HepG2 (cell line): ENCODE measurements at regions not wholly inside any gene's neighbourhood (a gene's known extent, or its start where the extent isn't known, plus 50 kb on each side); places are given as distances from the start of the nearest gene placed in this dataset.

Experiments used
- ATAC-seq: fragments of 200-7000 bp; cut with Tn5 transposase; 3 replicates; pipeline ENCODE4 v1.9.1; 2020; ENCODE audit warnings: mild to moderate bottlenecking, moderate library complexity
- BruUV-seq: library from RNA; stranded (reverse); fragments of 400-500 nt; replicated peaks from 2 replicates; lab custom pipeline; 2021; lab: Mats Ljungman, UMichigan
- CTCF ChIA-PET: fragments of 300-600 bp; formaldehyde crosslinking; extraction: SDS; loops from one replicate; lab custom pipeline; 2021; ENCODE audit warnings: low total read pairs, inconsistent platforms, low intra/inter-chr PET ratio; lab: Yijun Ruan, JAX
- POLR2A ChIA-PET: fragments of 350-600 bp; sonication (Branson Sonifier 250); formaldehyde crosslinking; loops from one replicate; lab custom pipeline; 2020; ENCODE audit warnings: antibody characterized with exemption, inconsistent platforms; lab: Yijun Ruan, JAX
- DNase-seq: peaks from one replicate; pipeline ENCODE4 v3.0.0-alpha.2; 2015; ENCODE audit warnings: low spot score
- FAIRE-seq: peaks from 3 replicates; lab custom pipeline; 2011; peaks lifted over from hg19 to GRCh38; lab: Jason Lieb, UNC
- H2AFZ ChIP-seq: one replicate; pipeline ENCODE4 v1.6.1; 2011; ENCODE audit warnings: low read length, inconsistent platforms
- H3K27ac ChIP-seq: fragments of 300-600 bp; 3 replicates; pipeline ENCODE4 v1.8.0; 2011; ENCODE audit warnings: mixed run types, mild to moderate bottlenecking, mixed read lengths, low read length, inconsistent platforms; ENCODE audit not compliant: insufficient read depth; ENCODE audit errors: extremely low read length
- H3K27me3 ChIP-seq, 2 experiments: fragments of 200-600 bp in 1 of 2; 2 replicates in 1 of 2; 3 replicates in 1 of 2; pipeline versions ENCODE4 v1.6.0 to v1.8.0; 2011; ENCODE audit warnings: low read length in 2 of 2, mild to moderate bottlenecking in 2 of 2, moderate library complexity in 2 of 2, inconsistent platforms in 1 of 2; ENCODE audit not compliant: insufficient read depth in 2 of 2, control insufficient read depth in 1 of 2
- H3K36me3 ChIP-seq, 2 experiments: fragments of 200-600 bp in 1 of 2; replicated peaks in 1 of 2; 2 replicates in 1 of 2; 3 replicates in 1 of 2; pipeline versions ENCODE4 v1.5.1 to v1.8.0; 2011; ENCODE audit warnings: low read length in 2 of 2, inconsistent platforms in 1 of 2; ENCODE audit not compliant: insufficient read depth in 2 of 2, control insufficient read depth in 1 of 2
- H3K4me1 ChIP-seq: 2 replicates; pipeline ENCODE4 v1.5.1; 2012; ENCODE audit warnings: low read length, inconsistent platforms; ENCODE audit not compliant: insufficient read depth
- H3K4me2 ChIP-seq: 2 replicates; pipeline ENCODE4 v1.6.0; 2011; ENCODE audit warnings: low read depth, low read length, inconsistent platforms
- H3K4me3 ChIP-seq, 3 experiments: fragments of 200-600 bp in 1 of 3; sonication (generic), shearing (Covaris generic) in 1 of 3; replicated peaks in 1 of 3; 2 replicates each; pipeline ENCODE4 v1.5.1; 2011 to 2016; ENCODE audit warnings: low read length in 3 of 3, inconsistent platforms in 2 of 3, low read depth in 2 of 3, mild to moderate bottlenecking in 2 of 3, control low read depth in 1 of 3, mixed read lengths in 1 of 3; ENCODE audit not compliant: insufficient read depth in 1 of 3
- H3K79me2 ChIP-seq: one replicate; pipeline ENCODE4 v1.6.1; 2011; ENCODE audit warnings: low read length, inconsistent platforms; ENCODE audit not compliant: insufficient read depth
- H3K9ac ChIP-seq: 2 replicates; pipeline ENCODE4 v1.6.0; 2011; ENCODE audit warnings: mild to moderate bottlenecking, low read depth, low read length, inconsistent platforms; ENCODE audit not compliant: insufficient read depth
- H3K9me3 ChIP-seq: 2 replicates; pipeline ENCODE4 v1.5.1; 2012; ENCODE audit warnings: mild to moderate bottlenecking, low read length
- H4K20me1 ChIP-seq: 2 replicates; pipeline ENCODE4 v1.6.0; 2011; ENCODE audit warnings: inconsistent platforms, mild to moderate bottlenecking, low read length, moderate library complexity; ENCODE audit not compliant: insufficient read depth
- AGO1 ChIP-seq: fragments of 200-400 bp; formaldehyde crosslinking; IDR thresholded peaks from 2 replicates; pipeline ENCODE4 v1.6.1; 2017; ENCODE audit warnings: mild to moderate bottlenecking, low read depth, low read length, moderate library complexity; ENCODE audit not compliant: poor library complexity, severe bottlenecking
- CEBPG ChIP-seq: IDR thresholded peaks from 2 replicates; pipeline ENCODE4 v1.6.1; 2016
- HNRNPK ChIP-seq: fragments of 200-400 bp; formaldehyde crosslinking; IDR thresholded peaks from 2 replicates; pipeline ENCODE4 v1.6.1; 2018; ENCODE audit warnings: low read length, low read depth, moderate library complexity, mild to moderate bottlenecking; ENCODE audit not compliant: poor library complexity, severe bottlenecking
- KLF6 ChIP-seq: IDR thresholded peaks from 2 replicates; pipeline ENCODE4 v1.8.0; 2016; ENCODE audit warnings: missing biosample characterization, missing genetic modification reagents
- MAFK ChIP-seq, 2 experiments: IDR thresholded peaks in 1 of 2; conservative IDR thresholded peaks in 1 of 2; 2 replicates each; pipeline ENCODE4 v1.6.1; 2011; ENCODE audit warnings: improper control_type of control experiment in 2 of 2, low read length in 2 of 2
- NCOR1 ChIP-seq: fragments of 200-600 bp; sonication (generic); IDR thresholded peaks from 2 replicates; pipeline ENCODE4 v1.7.0; 2017; ENCODE audit warnings: antibody characterized with exemption, low read length, borderline replicate concordance
- STAG1 ChIP-seq: sonication (generic); formaldehyde crosslinking; IDR thresholded peaks from 2 replicates; pipeline ENCODE4 v1.4.0; 2020; ENCODE audit warnings: missing genetic modification reagents
- WGBS: methylation state at CpG from one replicate; pipeline ENCODE4 v1.1.6; 2017; ENCODE audit warnings: low lambda C conversion rate; 5-methylcytosine and 5-hydroxymethylcytosine counted together
- in situ Hi-C: cut with HindIII; loops from 2 replicates; pipeline ENCODE4 v1.10.0; 2017; ENCODE audit warnings: low pct_unique_long_range_greater_than_20kb; ENCODE audit not compliant: extremely low pct_ligation_motif_present
- intact Hi-C: fragments of 100-400 bp; cut with micrococcal nuclease; formaldehyde crosslinking; loops from one replicate; pipeline ENCODE4 v1.10.0; 2022; ENCODE audit not compliant: unreplicated experiment
- TF ChIP-seq, protein P1 (sequence below): sonication (generic); formaldehyde crosslinking; IDR thresholded peaks from 2 replicates; pipeline ENCODE4 v1.4.0; 2020; ENCODE audit warnings: missing genetic modification reagents
- TF ChIP-seq, protein P2 (sequence below): sonication (generic); formaldehyde crosslinking; IDR thresholded peaks from 2 replicates; pipeline ENCODE4 v1.8.1; 2023; ENCODE audit warnings: mild to moderate bottlenecking, inconsistent platforms, moderate library complexity, missing genetic modification reagents, borderline replicate concordance

DNA sequence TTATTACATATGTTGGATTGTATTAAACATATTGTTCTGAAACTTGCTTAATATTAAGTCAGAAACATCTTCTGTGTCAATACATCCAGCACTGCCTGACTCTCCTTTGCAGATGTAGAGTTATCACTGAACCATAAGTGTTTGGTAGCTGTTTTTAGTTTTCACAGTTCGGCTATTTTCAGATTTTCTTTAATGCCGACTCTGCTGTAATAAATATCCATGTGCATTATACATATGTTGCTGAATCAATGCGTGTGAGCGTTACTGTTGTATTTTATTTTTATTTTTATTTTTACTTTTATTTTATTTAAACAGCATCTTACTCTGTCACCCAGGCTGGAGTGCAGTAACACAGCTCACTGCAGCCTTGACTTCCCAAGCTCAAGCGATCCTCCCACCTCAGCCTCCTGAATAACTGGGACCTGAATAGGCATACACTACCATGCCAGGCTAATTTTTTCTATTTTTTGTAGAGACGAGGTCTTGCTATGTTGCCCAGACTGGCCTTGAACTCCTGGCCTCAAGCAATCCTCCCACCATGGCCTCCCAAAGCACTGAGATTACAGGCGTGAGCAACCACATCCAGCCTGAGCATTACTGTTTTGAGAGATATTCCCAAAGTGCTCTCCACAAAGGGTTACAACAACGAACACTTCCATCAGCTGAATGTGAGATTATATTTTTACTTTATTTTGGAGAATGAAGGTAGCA lies 50.7 kb upstream of the NOCT start (continued):
- TF ChIP-seq, protein P1, sequence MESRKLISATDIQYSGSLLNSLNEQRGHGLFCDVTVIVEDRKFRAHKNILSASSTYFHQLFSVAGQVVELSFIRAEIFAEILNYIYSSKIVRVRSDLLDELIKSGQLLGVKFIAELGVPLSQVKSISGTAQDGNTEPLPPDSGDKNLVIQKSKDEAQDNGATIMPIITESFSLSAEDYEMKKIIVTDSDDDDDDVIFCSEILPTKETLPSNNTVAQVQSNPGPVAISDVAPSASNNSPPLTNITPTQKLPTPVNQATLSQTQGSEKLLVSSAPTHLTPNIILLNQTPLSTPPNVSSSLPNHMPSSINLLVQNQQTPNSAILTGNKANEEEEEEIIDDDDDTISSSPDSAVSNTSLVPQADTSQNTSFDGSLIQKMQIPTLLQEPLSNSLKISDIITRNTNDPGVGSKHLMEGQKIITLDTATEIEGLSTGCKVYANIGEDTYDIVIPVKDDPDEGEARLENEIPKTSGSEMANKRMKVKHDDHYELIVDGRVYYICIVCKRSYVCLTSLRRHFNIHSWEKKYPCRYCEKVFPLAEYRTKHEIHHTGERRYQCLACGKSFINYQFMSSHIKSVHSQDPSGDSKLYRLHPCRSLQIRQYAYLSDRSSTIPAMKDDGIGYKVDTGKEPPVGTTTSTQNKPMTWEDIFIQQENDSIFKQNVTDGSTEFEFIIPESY (CRISPR knock-in tag): no peak
- TF ChIP-seq KLF6 (CRISPR knock-in tag): no peak
- peak; percentile 23 to 68; a peak in 3 of 4 replicates for TF ChIP-seq MAFK (conservative IDR thresholded peaks at IDR 0.05 in 1 of 2, IDR thresholded peaks at IDR 0.05 in 1 of 2; ENCODE audit: low read length in 2 of 2)
- TF ChIP-seq STAG1 (CRISPR knock-in tag): no peak
- TF ChIP-seq NCOR1: no peak
- TF ChIP-seq, protein P2, sequence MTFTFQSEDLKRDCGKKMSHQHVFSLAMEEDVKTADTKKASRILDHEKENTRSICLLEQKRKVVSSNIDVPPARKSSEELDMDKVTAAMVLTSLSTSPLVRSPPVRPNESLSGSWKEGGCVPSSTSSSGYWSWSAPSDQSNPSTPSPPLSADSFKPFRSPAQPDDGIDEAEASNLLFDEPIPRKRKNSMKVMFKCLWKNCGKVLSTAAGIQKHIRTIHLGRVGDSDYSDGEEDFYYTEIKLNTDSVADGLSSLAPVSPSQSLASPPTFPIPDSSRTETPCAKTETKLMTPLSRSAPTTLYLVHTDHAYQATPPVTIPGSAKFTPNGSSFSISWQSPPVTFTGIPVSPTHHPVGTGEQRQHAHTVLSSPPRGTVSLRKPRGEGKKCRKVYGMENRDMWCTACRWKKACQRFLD (CRISPR knock-in tag): no peak
- TF ChIP-seq AGO1: no peak

DNA sequence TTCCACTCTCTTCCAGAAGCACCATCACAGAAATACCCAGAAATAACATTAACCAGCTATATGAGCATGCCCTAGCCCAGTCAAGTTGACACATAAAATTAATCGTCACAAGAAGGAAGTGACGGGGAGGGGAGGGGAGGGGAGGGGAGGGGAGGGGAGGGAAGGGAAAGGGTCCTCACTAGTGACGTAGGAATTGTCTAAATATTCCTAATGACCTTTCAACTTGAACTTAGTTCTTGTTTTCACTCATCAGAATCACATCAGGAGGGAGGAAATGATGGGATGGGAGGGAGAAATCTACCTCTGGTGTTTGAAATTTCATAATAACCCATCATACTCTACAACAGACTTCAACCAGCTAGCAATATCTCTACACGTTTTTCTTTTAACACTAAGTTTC lies 52.2 kb upstream of the NOCT start:
- POLR2A ChIA-PET: no interaction called here
- H3K27me3 ChIP-seq: no peaks in the 10 kb centered on the region; a peak in 1 of 5 replicates
- peaks cover 24% of the 10 kb centered on the region for H3K4me1 ChIP-seq
- no peaks in the 10 kb centered on the region for H3K9me3 ChIP-seq
- FAIRE-seq: no peak
- in situ Hi-C loops: no loop called here
- H4K20me1 ChIP-seq: no peaks in the 10 kb centered on the region
- intact Hi-C loops: no loop called here
- no peak for DNase-seq
- no peak overlapping the region for H2AFZ ChIP-seq
- no TSS peak for BruUV-seq
- TF ChIP-seq CEBPG (CRISPR knock-in tag) (no peak), HNRNPK (peak; percentile 65)
- no peak for ATAC-seq
- no peak overlapping the region for H3K4me3 ChIP-seq
- 15% methylated on average over 4 of the region's 4 CpGs for WGBS
- H3K36me3 ChIP-seq: no peaks in the 10 kb centered on the region
- no peak overlapping the region for H3K9ac ChIP-seq
- CTCF ChIA-PET: no interaction called here
- H3K79me2 ChIP-seq: no peaks in the 10 kb centered on the region
- no peak overlapping the region for H3K27ac ChIP-seq
- no peak overlapping the region for H3K4me2 ChIP-seq
